GM19023 (cell line): ENCODE measurements at regions not wholly inside any gene's neighbourhood (a gene's known extent, or its start where the extent isn't known, plus 50 kb on each side); places are given as distances from the start of the nearest gene placed in this dataset.

Experiments used
- ATAC-seq: cut with Tn5 transposase; IDR thresholded peaks from one replicate; pipeline ENCODE4 v1.9.1; 2021; ENCODE audit warnings: mild to moderate bottlenecking, moderate library complexity; ENCODE audit not compliant: unreplicated experiment

- no peak for ATAC-seq
Observed at GRCh38 chr11:39145346-39145745, 2314.1 kb downstream of the LRRC4C start.

DNA sequence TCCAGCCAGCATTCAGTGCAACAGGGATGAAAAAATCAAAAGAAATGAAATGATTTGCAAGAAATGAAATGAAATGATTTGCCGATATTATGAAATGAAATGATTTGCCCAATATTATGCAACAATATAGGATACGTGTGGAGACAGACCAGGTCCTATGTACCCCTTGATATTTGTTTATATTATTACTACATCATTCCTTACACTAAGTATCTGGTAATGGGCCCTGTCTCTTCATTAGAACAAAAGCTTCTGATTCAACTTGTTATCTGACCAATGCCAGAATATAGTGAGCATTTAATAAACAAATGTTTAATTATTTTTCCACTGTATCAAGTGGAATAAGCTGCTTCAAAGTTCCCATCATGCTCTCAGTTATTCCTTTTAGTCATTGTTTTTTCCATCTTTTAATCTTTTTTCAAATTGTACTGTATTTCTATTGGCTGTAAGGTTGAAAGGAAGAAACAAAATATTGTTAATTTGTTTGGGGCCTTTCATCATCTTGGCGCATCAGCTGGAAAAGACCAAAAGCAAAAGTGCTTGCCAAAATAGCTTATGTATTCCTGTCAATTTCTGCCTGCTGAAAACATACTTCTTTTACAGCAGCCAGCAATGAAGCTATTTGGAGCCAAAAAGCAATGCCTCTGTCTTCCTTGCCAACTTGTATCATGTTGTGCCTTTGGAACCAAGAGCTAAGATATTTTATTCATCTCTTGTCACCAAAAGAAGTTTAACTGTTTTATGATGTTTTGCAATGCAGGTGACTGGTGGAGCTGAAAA, 2314.9 kb downstream of the LRRC4C start:
- no peak for ATAC-seq

- no peak for ATAC-seq
Observed at GRCh38 chr11:39139581-39139980, 2319.9 kb downstream of the LRRC4C start.

DNA sequence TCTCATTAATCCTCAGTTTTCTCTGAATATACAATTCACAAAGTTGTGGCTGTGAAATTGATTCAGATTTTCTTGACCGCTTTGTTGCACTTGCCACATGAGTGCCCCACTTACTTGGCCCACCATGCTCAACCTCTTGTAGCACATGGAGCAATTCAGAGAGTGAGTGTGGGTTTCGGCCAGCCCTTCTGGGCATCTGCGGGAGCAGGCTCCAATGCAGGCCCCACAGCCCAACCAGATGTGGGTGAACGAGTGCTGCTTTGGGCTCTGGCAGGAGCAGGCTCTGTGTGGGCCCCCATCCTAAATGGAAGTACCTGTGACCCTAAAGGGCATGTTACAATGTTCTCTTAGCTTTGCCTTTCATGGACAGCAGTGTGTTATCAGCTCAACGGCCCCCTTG, 2338.6 kb downstream of the LRRC4C start:
- ATAC-seq, result no peak

- ATAC-seq, result no peak
Observed at GRCh38 chr11:39113606-39114005, 2345.8 kb downstream of the LRRC4C start.

- ATAC-seq, result no peak
Observed at GRCh38 chr11:39102236-39102635, 2357.2 kb downstream of the LRRC4C start.

- ATAC-seq, result no peak
Observed at GRCh38 chr11:39078465-39078864, 2381.0 kb downstream of the LRRC4C start.

GRCh38 chr11:39037611-39038010, 2421.8 kb downstream of the LRRC4C start:
- ATAC-seq, result no peak

GRCh38 chr11:39036021-39036420, 2423.4 kb downstream of the LRRC4C start:
- ATAC-seq, result no peak

GRCh38 chr11:39021539-39021938, 2423.5 kb upstream of the RAG2 start:
- ATAC-seq, result no peak

DNA sequence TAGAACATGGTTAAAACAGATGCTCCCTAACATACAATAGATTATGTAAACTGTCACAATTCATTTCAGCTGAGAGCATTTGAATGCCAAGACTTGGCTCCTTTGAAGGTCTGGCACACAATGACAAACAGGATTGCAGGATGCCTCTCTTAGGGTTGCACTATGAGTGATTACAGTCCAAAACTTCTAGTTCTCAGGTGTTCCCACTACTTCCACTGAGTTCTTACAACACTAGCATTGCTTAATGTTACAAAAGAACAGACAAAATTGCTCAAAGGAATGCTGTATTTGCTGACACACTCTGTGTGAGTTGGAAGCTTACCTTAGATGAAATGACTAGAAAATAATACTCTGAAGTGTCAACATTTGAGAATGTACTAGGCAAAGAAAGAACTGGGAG, 2413.8 kb upstream of the RAG2 start:
- no peak for ATAC-seq

- ATAC-seq, result no peak
Observed at GRCh38 chr11:38990841-38991240, 2392.8 kb upstream of the RAG2 start.

DNA sequence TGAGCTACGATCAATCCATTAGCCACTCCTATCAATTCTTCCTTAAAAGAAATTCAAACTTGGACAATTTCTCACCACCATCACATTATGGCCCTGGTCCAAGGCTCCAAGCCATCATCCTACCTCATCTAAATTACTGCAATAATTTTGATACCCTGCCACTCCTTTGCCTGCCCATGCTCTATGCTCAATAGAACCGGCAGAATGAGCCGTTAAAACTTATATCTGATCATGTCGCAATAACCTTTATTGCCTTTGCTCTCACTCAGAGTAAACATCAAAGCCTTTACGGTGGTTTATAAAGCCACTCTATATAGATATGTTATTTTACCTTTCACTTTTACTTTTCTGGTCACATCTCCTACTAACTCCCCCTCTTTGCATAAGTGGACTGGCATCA, 2392.1 kb upstream of the RAG2 start:
- ATAC-seq, result no peak

- no peak for ATAC-seq
Observed at GRCh38 chr11:38988908-38989307, 2390.9 kb upstream of the RAG2 start.

GRCh38 chr11:38972220-38972619, 2374.2 kb upstream of the RAG2 start:
- no peak for ATAC-seq

- no peak for ATAC-seq
Observed at GRCh38 chr11:38971141-38971540, 2373.1 kb upstream of the RAG2 start.

GRCh38 chr11:38968951-38969350, 2370.9 kb upstream of the RAG2 start:
- no peak for ATAC-seq

- no peak for ATAC-seq
Observed at GRCh38 chr11:38952698-38953097, 2354.7 kb upstream of the RAG2 start.

DNA sequence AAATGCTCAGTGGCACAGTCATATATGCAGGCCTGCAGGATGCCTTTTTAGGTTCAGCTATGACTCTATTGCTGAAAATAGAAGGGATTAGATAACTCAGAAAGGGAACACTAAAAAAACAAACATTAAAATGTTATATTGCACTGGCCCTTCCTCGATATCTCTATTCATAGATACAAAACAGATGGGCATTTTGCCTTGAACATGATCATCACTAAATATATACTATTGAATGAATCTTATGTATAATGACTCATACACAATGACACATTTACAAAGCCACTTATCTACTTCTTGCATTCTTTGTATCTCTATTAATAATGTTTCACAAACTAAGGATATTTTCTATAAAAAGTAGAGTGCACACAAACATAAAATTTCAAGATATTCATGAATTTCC, 2352.8 kb upstream of the RAG2 start:
- no peak for ATAC-seq

DNA sequence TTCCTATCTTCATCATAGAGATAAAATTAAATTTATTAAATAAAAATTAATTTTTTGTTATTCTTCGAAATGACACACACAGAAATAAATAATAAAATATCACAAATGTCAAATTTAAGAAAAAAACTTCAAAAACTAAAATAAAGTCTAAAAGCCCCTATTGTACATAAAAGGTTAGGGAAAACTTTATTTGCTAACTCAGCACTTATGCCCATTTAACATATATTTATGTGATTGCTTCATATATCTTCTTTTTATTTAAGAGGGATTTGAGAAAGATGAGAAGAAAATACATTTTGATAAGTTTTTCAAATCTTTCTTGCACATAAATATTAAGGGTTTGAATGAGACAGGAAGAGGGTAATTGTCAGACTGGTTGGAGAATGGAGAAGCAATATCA, 2350.4 kb upstream of the RAG2 start:
- ATAC-seq, result no peak

GRCh38 chr11:38937709-38938108, 2339.7 kb upstream of the RAG2 start:
- no peak for ATAC-seq

GRCh38 chr11:38935941-38936340, 2337.9 kb upstream of the RAG2 start:
- ATAC-seq, result no peak

- ATAC-seq, result no peak
Observed at GRCh38 chr11:38927993-38928392, 2330.0 kb upstream of the RAG2 start.
